HPDE6-E6E7 (cell line): ENCODE measurements at regions not wholly inside any gene's neighbourhood (a gene's known extent, or its start where the extent isn't known, plus 50 kb on each side); places are given as distances from the start of the nearest gene placed in this dataset.

Source experiments
- DNase-seq: peaks from one replicate; pipeline ENCODE4 v3.0.0; 2011; ENCODE audit warnings: missing footprints; ENCODE audit errors: extremely low spot score

- DNase-seq = no peak
Observed at GRCh38 chr18:11322006-11322405, 172.6 kb upstream of the PIEZO2 start.

DNA sequence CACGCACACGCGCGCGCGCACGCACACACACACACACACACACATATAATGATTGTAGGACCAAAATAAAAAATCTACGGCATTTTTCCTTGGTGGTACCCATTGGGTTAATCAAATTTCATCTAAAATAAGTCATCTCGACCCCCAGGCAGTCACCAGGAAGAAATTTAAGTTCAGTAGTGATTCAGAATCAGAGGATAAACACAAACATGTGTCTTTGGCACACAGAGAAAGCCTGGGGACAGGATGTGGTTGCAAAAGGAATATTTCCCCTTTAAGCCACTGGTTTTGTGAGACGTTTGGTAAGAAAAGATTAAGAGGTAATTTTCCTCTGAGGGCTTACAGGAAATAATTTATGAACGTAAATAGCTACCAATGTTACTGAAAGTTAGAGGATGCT is 171.6 kb upstream of the PIEZO2 start:
- DNase-seq = no peak

- DNase-seq = no peak
Observed at GRCh38 chr18:11316546-11316945, 167.2 kb upstream of the PIEZO2 start.

DNA sequence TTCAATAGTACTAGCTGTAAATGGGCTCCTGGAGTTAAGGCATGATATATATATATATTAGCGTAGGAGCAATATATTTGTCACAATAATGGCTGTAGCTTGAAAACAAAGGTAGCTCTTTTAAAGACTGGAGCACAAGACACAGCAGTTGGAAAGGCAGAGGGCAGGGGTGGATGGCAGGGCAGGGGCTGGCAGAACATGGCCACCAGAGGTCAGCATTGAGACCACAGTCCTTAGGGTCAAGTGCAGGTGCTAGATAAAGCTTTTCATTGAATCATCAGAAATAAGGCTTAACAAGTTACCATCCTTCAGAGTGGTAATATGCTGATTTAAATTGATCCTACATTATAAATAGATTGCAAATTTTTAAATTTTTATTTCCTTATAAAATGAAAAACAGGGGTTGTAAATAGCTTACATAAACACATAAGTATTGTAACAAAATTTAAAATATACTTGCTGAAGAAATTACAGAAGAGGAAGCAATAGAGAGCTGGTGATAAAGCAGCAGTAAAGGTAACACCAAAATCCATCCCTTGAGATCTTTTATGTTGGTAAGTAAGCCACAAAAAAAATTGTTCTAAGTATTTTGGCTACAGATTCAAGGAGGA is 161.2 kb upstream of the PIEZO2 start:
- peak; percentile 14 for DNase-seq

DNA sequence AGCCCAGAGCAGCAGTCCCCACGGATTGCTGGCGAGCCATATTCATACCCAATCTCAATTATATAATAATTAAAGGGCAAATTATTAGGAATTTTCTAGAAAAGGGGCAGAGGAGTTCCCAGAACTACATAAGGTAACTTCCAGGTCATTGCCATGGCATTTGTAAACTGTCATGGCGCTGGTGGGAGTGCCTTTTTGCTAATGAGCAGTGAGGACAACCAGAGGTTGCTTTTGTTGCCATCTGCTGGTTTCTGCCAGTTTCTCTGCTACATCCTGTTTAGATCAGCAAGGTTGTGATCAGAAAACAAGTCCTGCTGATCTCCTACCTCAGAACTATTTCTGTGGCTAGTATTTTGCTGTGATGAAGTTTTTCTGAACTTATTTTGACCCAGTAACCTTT is 159.8 kb upstream of the PIEZO2 start:
- DNase-seq = no peak

GRCh38 chr18:11308499-11308898 is 159.1 kb upstream of the PIEZO2 start:
- DNase-seq = no peak

GRCh38 chr18:11307716-11308115 is 158.3 kb upstream of the PIEZO2 start:
- no peak for DNase-seq

DNA sequence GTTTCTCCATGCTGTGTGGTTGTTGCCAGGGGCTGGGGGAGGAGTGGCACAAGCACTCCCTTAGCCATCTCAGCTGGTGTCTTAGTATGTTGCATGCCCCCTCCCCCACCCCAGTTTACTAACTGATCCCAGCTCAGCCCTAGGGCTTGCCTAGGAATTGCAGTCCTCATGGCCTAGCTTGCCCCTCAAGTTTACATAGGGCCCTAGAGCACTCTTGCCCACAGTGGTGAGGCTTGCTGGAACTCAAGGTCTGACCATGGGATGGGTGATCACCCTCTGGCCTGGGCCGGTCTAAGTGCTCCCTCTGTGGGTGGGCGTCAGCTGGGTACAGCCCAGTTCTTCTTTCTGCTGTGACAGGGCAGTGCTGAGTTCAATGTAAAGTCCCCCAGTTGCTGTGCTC is 156.1 kb upstream of the PIEZO2 start:
- DNase-seq = no peak

GRCh38 chr18:11304928-11305327 is 155.6 kb upstream of the PIEZO2 start:
- no peak for DNase-seq

GRCh38 chr18:11296946-11297345 is 147.6 kb upstream of the PIEZO2 start:
- DNase-seq = no peak

DNA sequence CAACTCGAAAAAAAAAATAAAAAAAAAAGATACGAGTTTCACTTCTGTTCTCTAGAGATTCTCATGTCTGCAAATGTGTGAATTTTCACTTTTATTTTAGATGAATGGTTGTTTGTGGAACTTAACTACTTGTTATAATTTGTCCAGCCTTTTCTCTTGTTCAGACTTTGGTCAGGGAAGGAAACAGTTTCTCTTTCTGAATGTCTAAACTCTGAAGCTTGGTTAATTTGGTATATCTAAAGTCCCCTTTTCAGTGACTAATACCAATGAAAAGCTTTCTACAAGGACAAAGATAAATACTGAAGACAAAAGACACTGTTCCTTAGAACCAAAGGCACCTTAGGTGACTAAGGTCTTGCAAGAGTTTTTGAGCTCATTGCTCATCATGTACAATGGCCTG is 144.4 kb upstream of the PIEZO2 start:
- no peak for DNase-seq

- DNase-seq = no peak
Observed at GRCh38 chr18:11290786-11291185, 141.4 kb upstream of the PIEZO2 start.

GRCh38 chr18:11289248-11289647 is 139.9 kb upstream of the PIEZO2 start:
- DNase-seq = no peak

- DNase-seq = no peak
Observed at GRCh38 chr18:11288401-11288800, 139.0 kb upstream of the PIEZO2 start.

- DNase-seq = no peak
Observed at GRCh38 chr18:11286431-11286830, 137.1 kb upstream of the PIEZO2 start.

DNA sequence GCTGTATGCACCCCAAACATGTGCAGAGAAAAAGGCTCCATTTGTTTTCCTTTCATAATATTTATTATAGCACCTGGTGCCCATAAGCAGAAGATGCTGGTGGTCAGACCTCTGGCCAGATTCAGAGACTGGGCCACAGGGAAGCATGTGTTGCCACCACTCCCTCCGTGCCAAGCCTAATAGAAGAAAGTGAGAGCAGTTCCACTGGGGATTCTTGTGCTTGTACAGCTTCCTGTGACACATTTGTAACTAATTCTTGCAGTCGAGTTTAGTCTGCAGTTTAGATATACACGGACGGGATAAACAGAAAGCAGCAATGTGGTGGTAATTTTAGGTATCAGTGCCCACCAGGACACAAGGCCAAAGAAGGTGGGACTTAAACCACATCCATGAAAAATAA is 135.4 kb upstream of the PIEZO2 start:
- DNase-seq = no peak

GRCh38 chr18:11284349-11284748 is 135.0 kb upstream of the PIEZO2 start:
- no peak for DNase-seq

DNA sequence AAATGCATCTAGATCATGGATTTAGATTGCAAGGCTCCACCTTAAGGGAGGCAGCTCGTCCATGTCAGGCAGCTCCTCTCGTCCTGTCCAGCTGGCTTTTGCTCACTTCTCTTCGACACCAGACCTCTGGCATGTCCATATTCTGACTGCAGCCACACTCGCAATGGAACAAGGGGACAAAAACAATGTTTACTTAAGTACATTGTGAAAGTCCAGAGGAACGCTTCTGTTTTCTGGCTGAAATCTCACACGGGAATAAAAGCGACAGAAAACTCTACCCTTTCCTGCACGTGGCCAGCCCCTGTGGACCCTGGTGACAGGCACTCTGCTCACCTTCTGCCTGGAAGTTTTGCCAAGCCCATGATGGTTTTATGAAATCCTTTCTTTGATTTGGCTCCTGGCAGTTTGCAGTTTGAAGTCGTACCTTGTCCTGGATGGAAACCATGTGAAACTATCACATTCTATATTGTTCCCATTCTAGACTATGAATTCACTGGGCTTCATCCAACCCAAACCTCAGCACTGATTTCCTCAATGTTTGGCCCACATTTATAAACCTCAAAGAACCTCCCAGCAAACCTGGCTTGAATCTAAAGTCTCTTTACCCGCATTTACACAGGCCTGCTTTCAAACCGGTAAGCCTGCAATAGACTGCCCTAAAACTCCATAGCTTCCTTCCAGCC is 134.3 kb upstream of the PIEZO2 start:
- no peak for DNase-seq

GRCh38 chr18:11279461-11279860 is 130.1 kb upstream of the PIEZO2 start:
- no peak for DNase-seq

- no peak for DNase-seq
Observed at GRCh38 chr18:11276678-11277077, 127.3 kb upstream of the PIEZO2 start.

DNA sequence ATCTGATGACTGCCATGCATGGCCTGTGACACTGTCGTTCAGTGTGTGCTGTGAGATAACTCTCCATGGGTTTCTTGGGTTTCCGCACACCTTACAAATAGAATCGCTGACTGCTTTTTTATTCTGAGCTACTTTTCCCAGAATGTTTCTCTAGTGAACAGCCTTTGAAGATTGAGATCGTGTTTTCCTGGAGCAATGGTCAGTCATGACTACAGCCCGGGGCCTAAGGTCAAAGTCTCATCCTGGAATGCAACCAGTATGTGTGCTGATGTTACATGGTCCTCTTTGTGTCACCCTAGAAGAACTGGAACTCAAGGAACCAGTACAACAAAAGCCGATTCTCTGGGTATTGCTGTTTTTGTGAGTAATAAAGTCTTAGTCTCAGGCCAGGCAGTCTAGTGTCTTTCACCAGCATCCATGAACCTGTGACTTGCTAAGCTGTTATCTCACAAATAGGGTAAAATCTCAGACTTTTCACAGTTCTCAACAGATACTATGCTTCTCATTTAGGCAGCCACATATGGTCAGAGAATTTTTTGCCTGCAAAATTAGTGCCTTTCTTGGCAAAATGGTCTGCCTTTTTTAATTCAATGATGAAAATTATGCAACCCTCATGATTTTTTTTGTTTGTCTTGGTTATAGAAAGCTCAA is 124.9 kb upstream of the PIEZO2 start:
- no peak for DNase-seq

DNA sequence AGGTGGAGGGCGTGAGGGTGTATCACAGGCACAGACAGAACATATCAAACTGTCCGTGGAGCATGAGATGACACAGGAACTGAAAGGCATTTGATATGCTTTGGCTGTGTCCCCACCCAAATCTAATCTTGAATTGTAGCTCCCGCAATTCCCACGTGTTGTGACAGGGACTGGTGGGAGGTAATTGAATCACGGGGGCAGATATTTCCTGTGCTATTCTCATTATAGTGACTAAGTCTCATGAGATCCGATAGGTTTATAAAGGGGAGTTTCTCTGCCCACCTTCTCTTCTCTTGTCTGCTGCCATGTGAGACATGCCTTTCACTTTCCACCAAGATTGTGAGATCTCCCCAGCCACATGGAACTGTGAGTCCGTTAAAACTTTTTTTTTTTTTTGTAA is 123.1 kb upstream of the PIEZO2 start:
- DNase-seq = no peak

DNA sequence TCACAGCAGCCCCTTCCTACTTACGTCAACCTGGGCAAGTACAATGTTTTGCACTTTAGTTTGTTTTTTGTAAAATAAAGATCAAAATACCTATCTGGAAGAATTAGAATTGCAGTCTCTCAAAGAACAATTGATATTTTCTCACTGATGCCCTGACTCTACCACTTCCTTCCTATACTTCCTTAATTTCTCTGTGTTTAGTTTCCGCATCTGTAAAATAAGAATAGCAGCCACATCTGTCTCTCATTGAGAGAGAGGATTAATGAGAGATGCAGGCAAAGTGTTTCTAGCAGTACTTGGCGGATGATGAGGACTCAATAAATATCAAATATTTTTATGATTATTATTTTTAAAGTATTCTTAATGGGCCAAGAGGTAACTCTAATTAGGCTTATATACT is 122.6 kb upstream of the PIEZO2 start:
- DNase-seq = no peak
